PC-9 (cell line): ENCODE measurements at regions not wholly inside any gene's neighbourhood (a gene's known extent, or its start where the extent isn't known, plus 50 kb on each side); places are given as distances from the start of the nearest gene placed in this dataset.

Experiments
- BruUV-seq: library from RNA; stranded (reverse); fragments of 400-500 nt; replicated peaks from 2 replicates; lab custom pipeline; 2021; lab: Mats Ljungman, UMichigan
- CTCF ChIA-PET: fragments of 300-600 bp; sonication (Branson Sonifier 250); formaldehyde crosslinking; loops from one replicate; lab custom pipeline; 2022; ENCODE audit warnings: antibody characterized with exemption; lab: Charles Lee
- POLR2A ChIA-PET: fragments of 300-600 bp; sonication (Branson Sonifier 250); formaldehyde crosslinking; loops from one replicate; lab custom pipeline; 2022; ENCODE audit warnings: antibody characterized with exemption; ENCODE audit not compliant: unreplicated experiment; lab: Charles Lee
- DNase-seq, 2 experiments: peaks; one replicate each; pipeline versions ENCODE4 v3.0.0 to v3.0.0-alpha.2; 2015 to 2022; ENCODE audit warnings: mixed read lengths in 1 of 2
- H2AFZ ChIP-seq: fragments of 200-600 bp; sonication (generic); 2 replicates; pipeline ENCODE4 v1.8.1; 2017; ENCODE audit warnings: antibody characterized with exemption
- H3F3A ChIP-seq: fragments of 200-600 bp; sonication (generic); 2 replicates; pipeline ENCODE4 v1.8.1; 2017; ENCODE audit warnings: antibody characterized with exemption, mild to moderate bottlenecking, low read depth; ENCODE audit not compliant: insufficient read depth
- H3K27ac ChIP-seq: fragments of 200-600 bp; sonication (generic); 2 replicates; pipeline ENCODE4 v1.6.1; 2016; ENCODE audit warnings: mixed run types
- H3K27me3 ChIP-seq: fragments of 200-600 bp; sonication (generic); 2 replicates; pipeline ENCODE4 v1.6.1; 2016; ENCODE audit warnings: low read depth, mixed run types; ENCODE audit not compliant: insufficient read depth
- H3K36me3 ChIP-seq: fragments of 200-600 bp; sonication (generic); 2 replicates; pipeline ENCODE4 v1.6.1; 2016; ENCODE audit warnings: low read depth, mixed run types
- H3K4me1 ChIP-seq: fragments of 200-600 bp; sonication (generic); replicated peaks from 2 replicates; pipeline ENCODE4 v1.6.1; 2016; ENCODE audit warnings: mixed run types; ENCODE audit not compliant: insufficient read depth
- H3K4me2 ChIP-seq: fragments of 200-600 bp; sonication (generic); 2 replicates; pipeline ENCODE4 v1.6.1; 2017; ENCODE audit warnings: mixed run types
- H3K4me3 ChIP-seq: fragments of 200-600 bp; sonication (generic); 2 replicates; pipeline ENCODE4 v1.6.1; 2016; ENCODE audit warnings: mixed run types
- H3K79me2 ChIP-seq: fragments of 200-600 bp; sonication (generic); 2 replicates; pipeline ENCODE4 v1.6.1; 2017; ENCODE audit warnings: low read depth, mixed run types
- H3K9me2 ChIP-seq: fragments of 200-600 bp; sonication (generic); 2 replicates; pipeline ENCODE4 v1.8.1; 2017; ENCODE audit warnings: mild to moderate bottlenecking; ENCODE audit not compliant: insufficient read depth
- H3K9me3 ChIP-seq: fragments of 200-600 bp; sonication (generic); 2 replicates; pipeline ENCODE4 v1.8.1; 2016; ENCODE audit warnings: low read depth; ENCODE audit not compliant: insufficient read depth
- H4K20me1 ChIP-seq: fragments of 200-600 bp; sonication (generic); 2 replicates; pipeline ENCODE4 v1.8.1; 2017; ENCODE audit not compliant: insufficient read depth
- EZH2 ChIP-seq: fragments of 200-600 bp; sonication (generic); IDR thresholded peaks from 2 replicates; pipeline ENCODE4 v1.8.0; 2017; ENCODE audit warnings: antibody characterized with exemption, low read depth
- intact Hi-C: fragments of 100-400 bp; cut with micrococcal nuclease; formaldehyde crosslinking; loops from one replicate; pipeline ENCODE4 v1.10.0; 2022; ENCODE audit not compliant: unreplicated experiment
- TF ChIP-seq, protein P1 (sequence below): fragments of 200-600 bp; sonication (generic); conservative IDR thresholded peaks from 2 replicates; pipeline ENCODE4 v1.6.1; 2017; ENCODE audit warnings: mixed run types, antibody characterized with exemption, mild to moderate bottlenecking, moderate library complexity

DNA sequence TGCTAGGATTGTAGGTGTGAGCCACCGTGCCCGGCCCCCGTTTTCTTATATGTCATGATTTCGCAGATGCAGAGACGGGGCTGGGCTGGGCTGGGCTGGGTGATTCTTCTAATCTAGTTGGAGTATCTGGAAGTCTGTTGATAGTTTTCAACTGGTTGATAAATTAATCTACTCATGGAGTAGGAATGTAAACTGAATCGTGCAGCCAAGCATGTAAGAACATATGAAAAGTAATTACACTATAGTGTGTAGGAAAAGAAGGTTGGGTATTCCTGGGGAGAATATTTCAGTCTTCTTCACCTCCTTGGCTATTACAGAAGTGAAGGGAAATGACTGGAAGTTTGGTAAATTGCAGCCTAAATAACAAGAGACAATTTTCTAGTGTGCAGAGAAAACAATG is 82.6 kb upstream of the MAGI1 start:
- intact Hi-C loops: no loop called here
- no peaks in the 10 kb centered on the region for H3K36me3 ChIP-seq
- H3K4me3 ChIP-seq: no peak overlapping the region
- DNase-seq: peak in 1 of 2 experiments; percentile 53
- peaks cover 8% of the 10 kb centered on the region for H3K4me1 ChIP-seq
- H2AFZ ChIP-seq: no peak overlapping the region
- no peaks in the 10 kb centered on the region for H3K9me2 ChIP-seq
- peaks cover 5% of the 10 kb centered on the region; the same call in 1 of the 2 replicates for H3F3A ChIP-seq
- H3K27me3 ChIP-seq: no peaks in the 10 kb centered on the region
- H3K4me2 ChIP-seq: no peak overlapping the region
- ChIA-PET CTCF (no interaction called here), POLR2A (no interaction called here)
- BruUV-seq: no TSS peak
- TF ChIP-seq EZH2: no peak
- TF ChIP-seq, protein P1, sequence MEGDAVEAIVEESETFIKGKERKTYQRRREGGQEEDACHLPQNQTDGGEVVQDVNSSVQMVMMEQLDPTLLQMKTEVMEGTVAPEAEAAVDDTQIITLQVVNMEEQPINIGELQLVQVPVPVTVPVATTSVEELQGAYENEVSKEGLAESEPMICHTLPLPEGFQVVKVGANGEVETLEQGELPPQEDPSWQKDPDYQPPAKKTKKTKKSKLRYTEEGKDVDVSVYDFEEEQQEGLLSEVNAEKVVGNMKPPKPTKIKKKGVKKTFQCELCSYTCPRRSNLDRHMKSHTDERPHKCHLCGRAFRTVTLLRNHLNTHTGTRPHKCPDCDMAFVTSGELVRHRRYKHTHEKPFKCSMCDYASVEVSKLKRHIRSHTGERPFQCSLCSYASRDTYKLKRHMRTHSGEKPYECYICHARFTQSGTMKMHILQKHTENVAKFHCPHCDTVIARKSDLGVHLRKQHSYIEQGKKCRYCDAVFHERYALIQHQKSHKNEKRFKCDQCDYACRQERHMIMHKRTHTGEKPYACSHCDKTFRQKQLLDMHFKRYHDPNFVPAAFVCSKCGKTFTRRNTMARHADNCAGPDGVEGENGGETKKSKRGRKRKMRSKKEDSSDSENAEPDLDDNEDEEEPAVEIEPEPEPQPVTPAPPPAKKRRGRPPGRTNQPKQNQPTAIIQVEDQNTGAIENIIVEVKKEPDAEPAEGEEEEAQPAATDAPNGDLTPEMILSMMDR: no peak
- H3K9me3 ChIP-seq: no peaks in the 10 kb centered on the region
- H4K20me1 ChIP-seq: no peaks in the 10 kb centered on the region
- no peaks in the 10 kb centered on the region for H3K79me2 ChIP-seq
- no peak overlapping the region for H3K27ac ChIP-seq

GRCh38 chr3:66115858-66116654 is 77.3 kb upstream of the MAGI1 start:
- peak overlapping the region; percentile 36 for H3K4me2 ChIP-seq
- H3F3A ChIP-seq: peaks cover 9% of the 10 kb centered on the region; the same call in 1 of the 2 replicates
- H3K79me2 ChIP-seq: no peaks in the 10 kb centered on the region
- BruUV-seq: no TSS peak
- no peak overlapping the region for H3K4me3 ChIP-seq
- peak overlapping the region; percentile 72 for H3K27ac ChIP-seq
- no peaks in the 10 kb centered on the region for H3K36me3 ChIP-seq
- peak; percentile 76 to 93 for DNase-seq
- H3K27me3 ChIP-seq: no peaks in the 10 kb centered on the region
- CTCF ChIA-PET: no interaction called here
- POLR2A ChIA-PET: no interaction called here
- no peaks in the 10 kb centered on the region for H4K20me1 ChIP-seq
- no peaks in the 10 kb centered on the region for H3K9me3 ChIP-seq
- peaks cover 21% of the 10 kb centered on the region for H3K4me1 ChIP-seq
- intact Hi-C loops: loop anchor here (2.0 to 5.0 kb wide), 2 partner anchors 119 to 163 kb away; no protein-coding TSS in a partner anchor
- TF ChIP-seq, protein P1: no peak
- no peak for TF ChIP-seq EZH2
- H2AFZ ChIP-seq: 0 out of 2 replicates have a peak overlapping the region, but pooled peaks have one; percentile 7
- no peaks in the 10 kb centered on the region for H3K9me2 ChIP-seq

GRCh38 chr3:66113542-66113941 is 74.8 kb upstream of the MAGI1 start:
- H3F3A ChIP-seq: peaks cover 9% of the 10 kb centered on the region; the same call in 1 of the 2 replicates
- no peaks in the 10 kb centered on the region for H3K9me3 ChIP-seq
- no peak overlapping the region for H2AFZ ChIP-seq
- H3K9me2 ChIP-seq: no peaks in the 10 kb centered on the region
- intact Hi-C loops: no loop called here
- CTCF ChIA-PET: no interaction called here
- H3K4me1 ChIP-seq: peaks cover 21% of the 10 kb centered on the region
- H3K79me2 ChIP-seq: no peaks in the 10 kb centered on the region
- no peak overlapping the region for H3K27ac ChIP-seq
- no peak overlapping the region for H3K4me3 ChIP-seq
- POLR2A ChIA-PET: no interaction called here
- H3K27me3 ChIP-seq: no peaks in the 10 kb centered on the region
- H3K4me2 ChIP-seq: no peak overlapping the region
- no peaks in the 10 kb centered on the region for H4K20me1 ChIP-seq
- TF ChIP-seq, protein P1: no peak
- no TSS peak for BruUV-seq
- no peak for DNase-seq
- H3K36me3 ChIP-seq: no peaks in the 10 kb centered on the region
